ENCODE measurements at regions not wholly inside any gene's neighbourhood (a gene's known extent, or its start where the extent isn't known, plus 50 kb on each side); places are given as distances from the start of the nearest gene placed in this dataset.

DNA sequence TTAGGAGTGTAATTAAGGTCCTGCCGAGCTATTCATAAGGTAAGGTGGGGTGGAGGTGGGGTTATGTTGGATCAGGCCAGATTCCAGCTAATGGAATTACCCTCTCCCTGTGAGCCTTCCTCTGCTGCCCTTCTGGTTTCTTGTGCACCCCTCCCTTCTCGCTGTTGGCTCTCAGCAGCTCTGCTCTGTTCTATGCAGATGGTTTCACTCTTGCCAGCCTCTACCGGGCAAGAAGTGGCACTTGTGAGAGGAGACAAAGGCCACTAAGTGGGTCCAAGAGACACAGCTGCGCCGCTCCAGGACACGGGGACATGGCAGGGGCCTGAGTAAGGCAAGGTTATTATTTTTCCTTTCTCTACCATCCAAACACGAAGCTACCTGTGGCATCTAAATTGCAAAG is 334.4 kb downstream of the EMP1 start:
- H3K27me3 ChIP-seq (ENCODE audit: control insufficient read depth in 1 of 2, insufficient read depth in 2 of 2, low read length in 2 of 2) = peaks cover 0 to 9% of the 10 kb centered on the region in 2 experiments; a peak in 1 of 5 replicates
- FAIRE-seq (no peak), DNase-seq (ENCODE audit: low spot score) (no peak), ATAC-seq (no peak)
- no peak overlapping the region for H3K9ac ChIP-seq (ENCODE audit: insufficient read depth, low read depth, low read length)
- BruUV-seq (replicated peaks) = no TSS peak
- H4K20me1 ChIP-seq (ENCODE audit: insufficient read depth, low read length) = no peaks in the 10 kb centered on the region
- H3K36me3 ChIP-seq (replicated peaks in 1 of 2; ENCODE audit: control insufficient read depth in 1 of 2, insufficient read depth in 2 of 2, low read length in 2 of 2) = no peaks in the 10 kb centered on the region
- no peaks in the 10 kb centered on the region for H3K79me2 ChIP-seq (ENCODE audit: insufficient read depth, low read length)
- H3K4me2 ChIP-seq (ENCODE audit: low read depth, low read length) = no peak overlapping the region
- H3K27ac ChIP-seq (ENCODE audit: extremely low read length, insufficient read depth, low read length) = no peak overlapping the region
- no peaks in the 10 kb centered on the region for H3K9me3 ChIP-seq (ENCODE audit: low read length)
- CTCF ChIA-PET (ENCODE audit: low intra/inter-chr PET ratio, low total read pairs) = no interaction called here
- intact Hi-C loops (cut with micrococcal nuclease; ENCODE audit: unreplicated experiment) = loop anchor here (10.0 kb wide), 1 partner anchor 134 kb away; no protein-coding TSS in a partner anchor
- H3K4me1 ChIP-seq (ENCODE audit: insufficient read depth, low read length) = no peaks in the 10 kb centered on the region
- H3K4me3 ChIP-seq (replicated peaks in 1 of 3; ENCODE audit: insufficient read depth in 1 of 3, low read depth in 2 of 3, low read length in 3 of 3) = no peak overlapping the region
- WGBS (ENCODE audit: low lambda C conversion rate) = 23% methylated on average over 7 of the region's 7 CpGs
- POLR2A ChIA-PET = no interaction called here
- H2AFZ ChIP-seq (ENCODE audit: low read length) = no peak overlapping the region
- in situ Hi-C loops (cut with HindIII; ENCODE audit: extremely low pct_ligation_motif_present, low pct_unique_long_range_greater_than_20kb) = loop anchor here (10.0 kb wide), 1 partner anchor 256 kb away; no protein-coding TSS in a partner anchor
- TF ChIP-seq, protein P1, sequence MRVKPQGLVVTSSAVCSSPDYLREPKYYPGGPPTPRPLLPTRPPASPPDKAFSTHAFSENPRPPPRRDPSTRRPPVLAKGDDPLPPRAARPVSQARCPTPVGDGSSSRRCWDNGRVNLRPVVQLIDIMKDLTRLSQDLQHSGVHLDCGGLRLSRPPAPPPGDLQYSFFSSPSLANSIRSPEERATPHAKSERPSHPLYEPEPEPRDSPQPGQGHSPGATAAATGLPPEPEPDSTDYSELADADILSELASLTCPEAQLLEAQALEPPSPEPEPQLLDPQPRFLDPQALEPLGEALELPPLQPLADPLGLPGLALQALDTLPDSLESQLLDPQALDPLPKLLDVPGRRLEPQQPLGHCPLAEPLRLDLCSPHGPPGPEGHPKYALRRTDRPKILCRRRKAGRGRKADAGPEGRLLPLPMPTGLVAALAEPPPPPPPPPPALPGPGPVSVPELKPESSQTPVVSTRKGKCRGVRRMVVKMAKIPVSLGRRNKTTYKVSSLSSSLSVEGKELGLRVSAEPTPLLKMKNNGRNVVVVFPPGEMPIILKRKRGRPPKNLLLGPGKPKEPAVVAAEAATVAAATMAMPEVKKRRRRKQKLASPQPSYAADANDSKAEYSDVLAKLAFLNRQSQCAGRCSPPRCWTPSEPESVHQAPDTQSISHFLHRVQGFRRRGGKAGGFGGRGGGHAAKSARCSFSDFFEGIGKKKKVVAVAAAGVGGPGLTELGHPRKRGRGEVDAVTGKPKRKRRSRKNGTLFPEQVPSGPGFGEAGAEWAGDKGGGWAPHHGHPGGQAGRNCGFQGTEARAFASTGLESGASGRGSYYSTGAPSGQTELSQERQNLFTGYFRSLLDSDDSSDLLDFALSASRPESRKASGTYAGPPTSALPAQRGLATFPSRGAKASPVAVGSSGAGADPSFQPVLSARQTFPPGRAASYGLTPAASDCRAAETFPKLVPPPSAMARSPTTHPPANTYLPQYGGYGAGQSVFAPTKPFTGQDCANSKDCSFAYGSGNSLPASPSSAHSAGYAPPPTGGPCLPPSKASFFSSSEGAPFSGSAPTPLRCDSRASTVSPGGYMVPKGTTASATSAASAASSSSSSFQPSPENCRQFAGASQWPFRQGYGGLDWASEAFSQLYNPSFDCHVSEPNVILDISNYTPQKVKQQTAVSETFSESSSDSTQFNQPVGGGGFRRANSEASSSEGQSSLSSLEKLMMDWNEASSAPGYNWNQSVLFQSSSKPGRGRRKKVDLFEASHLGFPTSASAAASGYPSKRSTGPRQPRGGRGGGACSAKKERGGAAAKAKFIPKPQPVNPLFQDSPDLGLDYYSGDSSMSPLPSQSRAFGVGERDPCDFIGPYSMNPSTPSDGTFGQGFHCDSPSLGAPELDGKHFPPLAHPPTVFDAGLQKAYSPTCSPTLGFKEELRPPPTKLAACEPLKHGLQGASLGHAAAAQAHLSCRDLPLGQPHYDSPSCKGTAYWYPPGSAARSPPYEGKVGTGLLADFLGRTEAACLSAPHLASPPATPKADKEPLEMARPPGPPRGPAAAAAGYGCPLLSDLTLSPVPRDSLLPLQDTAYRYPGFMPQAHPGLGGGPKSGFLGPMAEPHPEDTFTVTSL (CRISPR knock-in tag; IDR thresholded peaks at IDR 0.05; ENCODE audit: borderline replicate concordance) = no peak
- TF ChIP-seq ZNF670 (CRISPR knock-in tag; IDR thresholded peaks at IDR 0.05; ENCODE audit: borderline replicate concordance) = no peak
- no peak for TF ChIP-seq IKZF5 (CRISPR knock-in tag; IDR thresholded peaks at IDR 0.05)
- TF ChIP-seq TAF15 (IDR thresholded peaks at IDR 0.05; ENCODE audit: low read depth, low read length, poor library complexity, severe bottlenecking) = no peak
- TF ChIP-seq POLR2AphosphoS5 (IDR thresholded peaks at IDR 0.05; ENCODE audit: low read depth, low read length) = no peak
- TF ChIP-seq, protein P2, sequence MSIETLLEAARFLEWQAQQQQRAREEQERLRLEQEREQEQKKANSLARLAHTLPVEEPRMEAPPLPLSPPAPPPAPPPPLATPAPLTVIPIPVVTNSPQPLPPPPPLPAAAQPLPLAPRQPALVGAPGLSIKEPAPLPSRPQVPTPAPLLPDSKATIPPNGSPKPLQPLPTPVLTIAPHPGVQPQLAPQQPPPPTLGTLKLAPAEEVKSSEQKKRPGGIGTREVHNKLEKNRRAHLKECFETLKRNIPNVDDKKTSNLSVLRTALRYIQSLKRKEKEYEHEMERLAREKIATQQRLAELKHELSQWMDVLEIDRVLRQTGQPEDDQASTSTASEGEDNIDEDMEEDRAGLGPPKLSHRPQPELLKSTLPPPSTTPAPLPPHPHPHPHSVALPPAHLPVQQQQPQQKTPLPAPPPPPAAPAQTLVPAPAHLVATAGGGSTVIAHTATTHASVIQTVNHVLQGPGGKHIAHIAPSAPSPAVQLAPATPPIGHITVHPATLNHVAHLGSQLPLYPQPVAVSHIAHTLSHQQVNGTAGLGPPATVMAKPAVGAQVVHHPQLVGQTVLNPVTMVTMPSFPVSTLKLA (IDR thresholded peaks at IDR 0.05) = no peak
- TF ChIP-seq MAZ (IDR thresholded peaks at IDR 0.05; ENCODE audit: borderline replicate concordance, low read depth, low read length) = no peak
- no peak for TF ChIP-seq MAZ (CRISPR knock-in tag; IDR thresholded peaks at IDR 0.05; ENCODE audit: low read depth)
- no peak for TF ChIP-seq NFE2 (CRISPR knock-in tag; IDR thresholded peaks at IDR 0.05)
- TF ChIP-seq THAP9 (CRISPR knock-in tag; IDR thresholded peaks at IDR 0.05; ENCODE audit: borderline replicate concordance) = no peak
- no peak for TF ChIP-seq ZNF430 (CRISPR knock-in tag; IDR thresholded peaks at IDR 0.05)
- no peak for TF ChIP-seq ZFYVE20 (CRISPR knock-in tag; IDR thresholded peaks at IDR 0.05; ENCODE audit: borderline replicate concordance, low read depth)
- TF ChIP-seq ZNF556 (CRISPR knock-in tag; IDR thresholded peaks at IDR 0.05; ENCODE audit: borderline replicate concordance) = no peak
- TF ChIP-seq ZNF788 (CRISPR knock-in tag; IDR thresholded peaks at IDR 0.05; ENCODE audit: borderline replicate concordance) = no peak

All from HepG2 (cell line).